HG03108 (cell line): ENCODE measurements at regions not wholly inside any gene's neighbourhood (a gene's known extent, or its start where the extent isn't known, plus 50 kb on each side); places are given as distances from the start of the nearest gene placed in this dataset.

Experiments used
- ATAC-seq: cut with Tn5 transposase; IDR thresholded peaks from one replicate; pipeline ENCODE4 v1.9.1; 2021; ENCODE audit warnings: moderate library complexity; ENCODE audit not compliant: unreplicated experiment

- ATAC-seq = no peak
Observed at GRCh38 chr20:7606941-7607340, 333.3 kb downstream of the HAO1 start.

- ATAC-seq = no peak
Observed at GRCh38 chr20:7608250-7608649, 332.0 kb downstream of the HAO1 start.

GRCh38 chr20:7609251-7609650 lies 331.0 kb downstream of the HAO1 start:
- no peak for ATAC-seq

GRCh38 chr20:7610681-7611080 lies 329.6 kb downstream of the HAO1 start:
- no peak for ATAC-seq

GRCh38 chr20:7617797-7618196 lies 322.5 kb downstream of the HAO1 start:
- no peak for ATAC-seq

- no peak for ATAC-seq
Observed at GRCh38 chr20:7622399-7622961, 317.8 kb downstream of the HAO1 start.

- ATAC-seq = no peak
Observed at GRCh38 chr20:7624886-7625285, 315.4 kb downstream of the HAO1 start.

GRCh38 chr20:7627734-7628663 lies 312.3 kb downstream of the HAO1 start:
- no peak for ATAC-seq

GRCh38 chr20:7629880-7630279 lies 310.4 kb downstream of the HAO1 start:
- no peak for ATAC-seq

GRCh38 chr20:7637184-7637583 lies 303.1 kb downstream of the HAO1 start:
- ATAC-seq = no peak

- ATAC-seq = no peak
Observed at GRCh38 chr20:7650086-7650879, 290.0 kb downstream of the HAO1 start.

- ATAC-seq = no peak
Observed at GRCh38 chr20:7654231-7654630, 286.0 kb downstream of the HAO1 start.

- no peak for ATAC-seq
Observed at GRCh38 chr20:7656687-7657467, 283.4 kb downstream of the HAO1 start.

- no peak for ATAC-seq
Observed at GRCh38 chr20:7657569-7657968, 282.7 kb downstream of the HAO1 start.

GRCh38 chr20:7660165-7660564 lies 280.1 kb downstream of the HAO1 start:
- ATAC-seq = no peak

- no peak for ATAC-seq
Observed at GRCh38 chr20:7665376-7665775, 274.9 kb downstream of the HAO1 start.

- ATAC-seq = no peak
Observed at GRCh38 chr20:7667194-7667593, 273.1 kb downstream of the HAO1 start.

- ATAC-seq = no peak
Observed at GRCh38 chr20:7672571-7672970, 267.7 kb downstream of the HAO1 start.

GRCh38 chr20:7673841-7674240 lies 266.4 kb downstream of the HAO1 start:
- no peak for ATAC-seq

- ATAC-seq = no peak
Observed at GRCh38 chr20:7682916-7683315, 257.3 kb downstream of the HAO1 start.

- no peak for ATAC-seq
Observed at GRCh38 chr20:7687065-7687464, 253.2 kb downstream of the HAO1 start.
